ENCODE measurements at regions not wholly inside any gene's neighbourhood (a gene's known extent, or its start where the extent isn't known, plus 50 kb on each side); places are given as distances from the start of the nearest gene placed in this dataset.

GRCh38 chr1:55987491-55988249, 591.7 kb downstream of the PLPP3 start:
- in situ Hi-C loops (cut with MboI; ENCODE audit: low sequenced_read_pairs, unreplicated experiment): no loop called here
- DNase-seq (ENCODE audit: low spot score): no peak
- TF ChIP-seq CTCF (IDR thresholded peaks at IDR 0.05; ENCODE audit: borderline replicate concordance, control extremely low read depth, extremely low read depth, insufficient read depth, missing control alignments): no peak

GRCh38 chr1:55986003-55986402, 593.4 kb downstream of the PLPP3 start:
- no peak for DNase-seq (ENCODE audit: low spot score)
- TF ChIP-seq CTCF (IDR thresholded peaks at IDR 0.05; ENCODE audit: borderline replicate concordance, control extremely low read depth, extremely low read depth, insufficient read depth, missing control alignments): no peak
- in situ Hi-C loops (cut with MboI; ENCODE audit: low sequenced_read_pairs, unreplicated experiment): no loop called here

- no peak for TF ChIP-seq CTCF (IDR thresholded peaks at IDR 0.05; ENCODE audit: borderline replicate concordance, control extremely low read depth, extremely low read depth, insufficient read depth, missing control alignments)
Observed at GRCh38 chr1:55981010-55981650, 598.2 kb downstream of the PLPP3 start.

GRCh38 chr1:55980582-55980981, 598.8 kb downstream of the PLPP3 start:
- in situ Hi-C loops (cut with MboI; ENCODE audit: low sequenced_read_pairs, unreplicated experiment): no loop called here
- no peak for TF ChIP-seq CTCF (IDR thresholded peaks at IDR 0.05; ENCODE audit: borderline replicate concordance, control extremely low read depth, extremely low read depth, insufficient read depth, missing control alignments)
- DNase-seq (ENCODE audit: low spot score): no peak

More at GRCh38 chr1:55981010-55981650, 598.2 kb downstream of the PLPP3 start:
- no peak for DNase-seq (ENCODE audit: low spot score)
- in situ Hi-C loops (cut with MboI; ENCODE audit: low sequenced_read_pairs, unreplicated experiment): no loop called here

GRCh38 chr1:55974714-55975441, 604.5 kb downstream of the PLPP3 start:
- TF ChIP-seq CTCF (IDR thresholded peaks at IDR 0.05; ENCODE audit: borderline replicate concordance, control extremely low read depth, extremely low read depth, insufficient read depth, missing control alignments): no peak
- DNase-seq (ENCODE audit: low spot score): no peak
- in situ Hi-C loops (cut with MboI; ENCODE audit: low sequenced_read_pairs, unreplicated experiment): no loop called here

- in situ Hi-C loops (cut with MboI; ENCODE audit: low sequenced_read_pairs, unreplicated experiment): no loop called here
- no peak for DNase-seq (ENCODE audit: low spot score)
- TF ChIP-seq CTCF (IDR thresholded peaks at IDR 0.05; ENCODE audit: borderline replicate concordance, control extremely low read depth, extremely low read depth, insufficient read depth, missing control alignments): no peak
Observed at GRCh38 chr1:55970526-55971110, 608.7 kb downstream of the PLPP3 start.

All from GM13976 (cell line).